Right lobe of liver (tissue), 6 donors: ENCODE measurements at regions not wholly inside any gene's neighbourhood (a gene's known extent, or its start where the extent isn't known, plus 50 kb on each side); places are given as distances from the start of the nearest gene placed in this dataset.
"Not testable (repeated sequence)": the region's sequence is repeated elsewhere in the genome, so short reads cannot be mapped to it uniquely, and the experiment has no call there.

Experiments used
- ATAC-seq, 4 donors: fragments of 200-7000 bp; cut with Tn5 transposase; one replicate each; pipeline ENCODE4 v1.9.1; 2020; ENCODE audit warnings: mild to moderate bottlenecking in 4 of 4, moderate library complexity in 4 of 4
- DNase-seq, 3 donors: peaks; one replicate each; pipeline ENCODE4 v3.0.0-alpha.2; 2020
- H3K27ac ChIP-seq, 3 donors: fragments of 200-600 bp; one replicate each; pipeline ENCODE4 v1.8.0; 2022
- H3K27me3 ChIP-seq, 2 donors: fragments of 200-600 bp; one replicate each; pipeline ENCODE4 v1.8.0; 2022
- H3K36me3 ChIP-seq, 4 donors: fragments of 200-600 bp; sonication (generic) in 1 of 4; one replicate each; pipeline versions ENCODE4 v1.5.1 to v1.8.0; 2017 to 2022; ENCODE audit warnings: control low read depth in 1 of 4
- H3K4me1 ChIP-seq, 4 donors: fragments of 200-600 bp; sonication (generic) in 1 of 4; one replicate each; pipeline versions ENCODE4 v1.5.1 to v1.8.0; 2017 to 2022; ENCODE audit warnings: control low read depth in 1 of 4
- H3K4me3 ChIP-seq, 3 donors: fragments of 200-600 bp; one replicate each; pipeline ENCODE4 v1.8.0; 2022
- H3K9me3 ChIP-seq, 4 donors: fragments of 200-600 bp; sonication (generic) in 1 of 4; one replicate each; pipeline versions ENCODE4 v1.5.1 to v1.8.0; 2017 to 2022; ENCODE audit warnings: control low read depth in 1 of 4
- POLR2A ChIP-seq: fragments of 450-650 bp; IDR thresholded peaks from one replicate; pipeline ENCODE4 v1.6.1; 2017; ENCODE audit warnings: antibody characterized with exemption, mild to moderate bottlenecking
- WGBS: methylation state at CpG from one replicate; pipeline ENCODE4 v1.1.6; 2018; ENCODE audit warnings: low coverage, low lambda C conversion rate; ENCODE audit not compliant: insufficient coverage; ENCODE audit errors: missing lambda C conversion rate; 5-methylcytosine and 5-hydroxymethylcytosine counted together
- intact Hi-C, 2 donors: fragments of 100-400 bp; cut with DNase I; formaldehyde crosslinking; loops; one replicate each; pipeline versions ENCODE4 v1.11.2 to v1.14.1; 2022
- TF ChIP-seq, protein P1 (sequence below), 4 donors: fragments of 200-600 bp in 3 of 4; fragments of 450-650 bp in 1 of 4; IDR thresholded peaks; one replicate each; pipeline versions ENCODE4 v1.5.1 to v1.8.0; 2016 to 2022; ENCODE audit warnings: antibody characterized with exemption in 4 of 4, mild to moderate bottlenecking in 2 of 4
- donor health status: DM: no; HTN: yes; CAD: no.
- donor health status: DM: no; HTN: no; CAD: no.
- donor health status: DM: no; HTN: no; CAD: no.
- donor health status: DM: no; HTN: yes; CAD: no.
- donor health status: DM: no; HTN: yes; CAD: no.

DNA sequence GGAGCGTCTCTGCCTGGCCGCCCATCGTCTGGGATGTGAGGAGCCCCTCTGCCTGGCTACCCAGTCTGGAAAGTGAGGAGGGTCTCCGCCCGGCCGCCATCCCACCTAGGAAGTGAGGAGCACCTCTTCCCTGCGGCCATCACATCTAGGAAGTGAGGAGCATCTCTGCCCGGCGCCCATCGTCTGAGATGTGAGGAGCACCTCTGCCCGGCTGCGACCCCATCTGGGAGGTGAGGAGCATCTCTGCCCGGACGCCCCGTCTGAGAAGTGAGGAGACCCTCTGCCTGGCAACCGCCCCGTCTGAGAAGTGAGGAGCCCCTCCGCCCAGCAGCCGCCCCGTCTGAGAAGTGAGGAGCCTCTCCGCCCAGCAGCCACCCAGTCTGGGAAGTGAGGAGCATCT, 84.5 kb downstream of the IDS start:
- H3K4me1 ChIP-seq, H3K27me3 ChIP-seq, H3K36me3 ChIP-seq, H3K4me3 ChIP-seq, H3K9me3 ChIP-seq, ATAC-seq, intact Hi-C loops, H3K27ac ChIP-seq, DNase-seq: not testable (repeated sequence)
- WGBS = no CpG with 5 or more reads among the region's 21 CpGs

GRCh38 chrX:149398027-149398426, 107.1 kb downstream of the IDS start:
- 0% methylated on average over 2 of the region's 2 CpGs for WGBS
- no peak overlapping the region for H3K4me3 ChIP-seq
- no peak overlapping the region for H3K27ac ChIP-seq
- H3K9me3 ChIP-seq = no peaks in the 10 kb centered on the region
- intact Hi-C loops = no loop called here
- H3K27me3 ChIP-seq = no peaks in the 10 kb centered on the region
- ATAC-seq (no peak), DNase-seq (no peak)
- TF ChIP-seq POLR2A = no peak
- TF ChIP-seq, protein P1, sequence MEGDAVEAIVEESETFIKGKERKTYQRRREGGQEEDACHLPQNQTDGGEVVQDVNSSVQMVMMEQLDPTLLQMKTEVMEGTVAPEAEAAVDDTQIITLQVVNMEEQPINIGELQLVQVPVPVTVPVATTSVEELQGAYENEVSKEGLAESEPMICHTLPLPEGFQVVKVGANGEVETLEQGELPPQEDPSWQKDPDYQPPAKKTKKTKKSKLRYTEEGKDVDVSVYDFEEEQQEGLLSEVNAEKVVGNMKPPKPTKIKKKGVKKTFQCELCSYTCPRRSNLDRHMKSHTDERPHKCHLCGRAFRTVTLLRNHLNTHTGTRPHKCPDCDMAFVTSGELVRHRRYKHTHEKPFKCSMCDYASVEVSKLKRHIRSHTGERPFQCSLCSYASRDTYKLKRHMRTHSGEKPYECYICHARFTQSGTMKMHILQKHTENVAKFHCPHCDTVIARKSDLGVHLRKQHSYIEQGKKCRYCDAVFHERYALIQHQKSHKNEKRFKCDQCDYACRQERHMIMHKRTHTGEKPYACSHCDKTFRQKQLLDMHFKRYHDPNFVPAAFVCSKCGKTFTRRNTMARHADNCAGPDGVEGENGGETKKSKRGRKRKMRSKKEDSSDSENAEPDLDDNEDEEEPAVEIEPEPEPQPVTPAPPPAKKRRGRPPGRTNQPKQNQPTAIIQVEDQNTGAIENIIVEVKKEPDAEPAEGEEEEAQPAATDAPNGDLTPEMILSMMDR (IDR thresholded peaks at IDR 0.05) = no peak
- H3K36me3 ChIP-seq = no peaks in the 10 kb centered on the region
- H3K4me1 ChIP-seq = no peaks in the 10 kb centered on the region

GRCh38 chrX:149392921-149393320, 112.2 kb downstream of the IDS start:
- intact Hi-C loops = no loop called here
- DNase-seq = no peak
- ATAC-seq = no peak
- Histone ChIP-seq H3K9me3 (no peaks in the 10 kb centered on the region), H3K4me1 (no peaks in the 10 kb centered on the region), H3K27me3 (no peaks in the 10 kb centered on the region), H3K36me3 (no peaks in the 10 kb centered on the region), H3K27ac (no peak overlapping the region), H3K4me3 (no peak overlapping the region)
- TF ChIP-seq, protein P1 (IDR thresholded peaks at IDR 0.05) = no peak
- no peak for TF ChIP-seq POLR2A

GRCh38 chrX:149383852-149384251, 121.3 kb downstream of the IDS start:
- no peak for ATAC-seq
- intact Hi-C loops = no loop called here

DNA sequence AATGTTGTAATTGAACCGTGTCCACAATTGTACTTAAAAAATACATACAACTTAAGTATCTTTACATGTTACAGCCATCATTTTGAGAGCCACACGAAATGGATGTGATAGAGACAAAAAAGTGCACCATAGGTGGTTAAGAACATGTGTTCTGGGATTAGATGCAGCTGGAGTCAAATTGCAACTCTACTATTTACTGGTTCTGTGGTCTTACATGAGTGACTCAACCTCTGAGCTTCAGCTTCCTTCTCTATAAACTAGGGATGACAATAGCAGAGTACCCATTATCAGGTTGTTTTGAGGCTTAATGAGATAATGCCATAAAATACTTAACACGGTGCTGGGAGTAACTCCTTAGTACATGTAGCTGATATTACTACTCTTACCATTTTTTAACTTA, 130.4 kb downstream of the IDS start:
- Histone ChIP-seq H3K36me3 (no peaks in the 10 kb centered on the region), H3K27me3 (no peaks in the 10 kb centered on the region), H3K4me3 (no peak overlapping the region), H3K4me1 (no peaks in the 10 kb centered on the region), H3K27ac (no peak overlapping the region), H3K9me3 (no peaks in the 10 kb centered on the region)
- TF ChIP-seq, protein P1 (IDR thresholded peaks at IDR 0.05) = no peak
- TF ChIP-seq POLR2A = no peak
- intact Hi-C loops = no loop called here
- ATAC-seq (no peak), DNase-seq (no peak)
- 18% methylated on average over 3 of the region's 3 CpGs for WGBS

More at GRCh38 chrX:149383852-149384251, 121.3 kb downstream of the IDS start:
- Histone ChIP-seq H3K36me3 (no peaks in the 10 kb centered on the region), H3K4me1 (no peaks in the 10 kb centered on the region), H3K9me3 (no peaks in the 10 kb centered on the region), H3K27me3 (no peaks in the 10 kb centered on the region), H3K4me3 (no peak overlapping the region), H3K27ac (no peak overlapping the region)
- no peak for DNase-seq
- TF ChIP-seq, protein P1 (IDR thresholded peaks at IDR 0.05) = no peak
- TF ChIP-seq POLR2A = no peak
